ENCODE measurements at regions not wholly inside any gene's neighbourhood (a gene's known extent, or its start where the extent isn't known, plus 50 kb on each side); places are given as distances from the start of the nearest gene placed in this dataset.

- DNase-seq (ENCODE audit: low read depth in 2 of 2) = no peak
Measured at GRCh38 chr16:51035711-51036110, 115.4 kb downstream of the SALL1 start.

- DNase-seq (ENCODE audit: low read depth in 2 of 2) = no peak
Measured at GRCh38 chr16:51035110-51035498, 116.0 kb downstream of the SALL1 start.

GRCh38 chr16:51034481-51035109, 116.5 kb downstream of the SALL1 start:
- no peak for DNase-seq (ENCODE audit: low read depth in 2 of 2)

DNA sequence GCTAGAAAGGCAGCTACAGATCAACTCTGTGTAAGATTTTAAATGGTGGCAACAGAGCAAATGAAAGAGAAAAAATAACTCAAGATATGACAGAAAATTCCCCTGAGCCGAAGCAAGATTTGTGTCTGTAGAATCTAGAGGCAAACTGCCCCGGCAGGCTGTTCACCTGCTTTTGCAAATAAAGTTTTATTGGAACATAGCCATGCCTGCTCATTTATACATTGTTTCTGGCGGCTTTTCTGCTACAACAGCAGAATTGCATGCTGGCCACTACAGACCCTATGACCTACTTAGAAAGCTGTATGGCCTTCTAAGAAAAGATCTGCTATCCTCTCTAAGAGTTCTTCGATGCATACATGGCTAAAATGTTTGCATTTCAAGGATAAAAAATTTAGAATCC, 119.5 kb downstream of the SALL1 start:
- DNase-seq (ENCODE audit: low read depth in 2 of 2) = no peak

DNA sequence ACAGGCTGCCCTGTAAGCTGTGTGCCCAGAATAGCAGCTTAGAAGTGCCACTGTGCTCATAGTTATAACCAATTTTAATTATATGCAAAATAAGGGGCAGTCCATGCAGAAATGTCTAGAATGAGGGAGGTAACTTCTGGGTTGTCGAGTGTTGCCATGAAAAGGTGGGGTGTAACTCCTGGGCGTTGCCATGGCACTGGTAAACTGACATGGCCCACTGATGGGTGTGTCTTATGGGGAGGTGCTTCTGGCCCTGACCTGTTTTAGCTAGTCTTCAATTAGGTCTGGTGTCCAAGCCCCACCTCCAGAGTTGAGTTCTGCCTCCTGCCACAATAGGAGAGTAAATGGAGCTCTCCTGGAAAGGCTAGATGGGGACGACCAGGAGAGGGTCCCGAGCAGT, 120.6 kb downstream of the SALL1 start:
- DNase-seq (ENCODE audit: low read depth in 2 of 2) = no peak

DNA sequence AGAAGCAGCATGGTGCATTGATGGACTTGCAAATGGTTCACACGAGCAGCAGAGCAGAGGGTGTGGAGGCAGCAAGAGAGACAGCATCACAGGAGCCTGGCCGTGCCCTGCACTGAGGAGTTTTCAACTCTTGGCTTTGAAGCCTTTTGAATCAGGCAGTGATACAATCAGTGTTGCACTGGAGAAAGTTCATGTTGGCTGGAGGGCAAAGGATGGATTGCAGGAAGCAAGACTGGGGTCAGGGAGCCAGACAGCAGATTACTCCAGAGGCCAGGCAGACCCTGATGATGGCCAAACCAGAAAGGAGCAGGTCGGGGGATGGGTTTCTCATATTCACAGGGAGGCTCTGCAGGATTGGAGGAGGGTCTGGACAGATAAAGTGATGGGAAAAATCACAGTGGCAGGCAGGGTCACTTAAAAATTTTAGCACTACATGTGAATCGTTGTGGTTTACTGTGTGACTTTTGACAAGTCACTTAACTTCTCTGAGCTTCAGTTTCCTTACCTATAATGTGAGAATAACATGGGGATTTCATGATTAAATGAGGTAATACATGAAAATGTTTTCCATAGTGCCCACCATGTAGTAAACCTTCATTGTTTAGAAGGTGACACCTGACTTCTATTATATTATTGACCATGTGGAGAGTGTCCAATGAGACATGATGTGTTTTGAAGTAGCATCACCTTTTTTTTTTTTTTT, 125.3 kb downstream of the SALL1 start:
- no peak for DNase-seq (ENCODE audit: low read depth in 2 of 2)

DNA sequence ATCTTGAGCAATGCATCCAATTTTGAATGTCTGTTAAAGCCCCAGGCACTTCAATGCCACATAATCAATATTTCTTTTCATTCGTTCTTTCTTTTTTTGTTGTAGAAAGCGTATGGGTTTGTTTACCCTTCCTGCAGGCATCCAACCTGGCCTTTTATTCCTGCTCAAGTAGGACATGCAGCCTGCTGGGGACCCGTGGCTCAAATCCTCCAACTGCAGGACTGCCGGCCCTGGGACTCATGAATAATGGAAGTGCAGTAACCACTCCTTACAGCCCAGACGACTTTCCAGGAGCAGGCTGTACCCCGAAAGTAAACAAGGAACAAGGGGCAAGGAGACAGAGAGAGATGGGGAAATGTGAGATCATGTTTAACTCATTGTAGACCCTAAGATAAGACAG, 126.4 kb downstream of the SALL1 start:
- no peak for DNase-seq (ENCODE audit: low read depth in 2 of 2)

GRCh38 chr16:51022955-51023354, 128.1 kb downstream of the SALL1 start:
- DNase-seq (ENCODE audit: low read depth in 2 of 2) = no peak

GRCh38 chr16:51019617-51020016, 131.5 kb downstream of the SALL1 start:
- no peak for DNase-seq (ENCODE audit: low read depth in 2 of 2)

DNA sequence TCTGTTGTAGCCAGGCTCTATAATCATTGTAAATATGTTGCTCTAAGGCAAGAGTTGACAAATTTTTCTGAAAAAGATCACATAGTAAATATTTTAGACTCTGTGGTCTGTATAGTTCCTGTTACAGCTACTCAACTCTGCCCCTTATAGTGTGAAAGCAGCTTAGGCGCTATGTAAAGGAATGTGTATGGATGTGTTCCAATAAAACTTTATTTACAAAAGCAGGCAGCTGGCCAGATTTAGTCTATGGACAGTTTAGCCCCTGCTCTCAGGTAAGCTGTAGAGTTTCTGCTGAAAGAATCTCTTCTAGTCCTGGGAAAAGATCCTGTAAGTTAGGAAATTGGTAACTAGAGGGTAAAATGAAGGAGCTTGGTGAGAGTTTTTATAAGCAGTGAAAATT, 133.1 kb downstream of the SALL1 start:
- DNase-seq (ENCODE audit: low read depth in 2 of 2) = no peak

DNA sequence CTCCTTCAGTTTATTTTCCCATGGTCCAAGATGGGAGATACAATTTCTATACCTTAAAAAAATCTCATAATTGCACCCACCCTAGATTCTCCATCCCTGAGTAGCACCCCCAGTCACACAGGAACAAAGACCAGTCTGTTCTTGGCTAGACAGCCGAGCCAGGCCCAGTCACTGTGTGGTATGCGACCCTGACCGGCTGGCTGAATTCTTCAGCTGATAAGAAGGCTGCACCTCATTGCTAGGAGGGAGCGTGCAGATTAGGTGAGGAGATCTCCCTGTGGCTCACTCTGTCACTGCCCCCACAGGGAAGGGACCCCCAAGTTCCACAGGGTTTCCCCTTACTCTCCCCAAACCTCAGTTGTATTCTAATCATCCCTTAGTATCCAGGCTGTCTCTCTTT, 138.7 kb downstream of the SALL1 start:
- no peak for DNase-seq (ENCODE audit: low read depth in 2 of 2)

DNA sequence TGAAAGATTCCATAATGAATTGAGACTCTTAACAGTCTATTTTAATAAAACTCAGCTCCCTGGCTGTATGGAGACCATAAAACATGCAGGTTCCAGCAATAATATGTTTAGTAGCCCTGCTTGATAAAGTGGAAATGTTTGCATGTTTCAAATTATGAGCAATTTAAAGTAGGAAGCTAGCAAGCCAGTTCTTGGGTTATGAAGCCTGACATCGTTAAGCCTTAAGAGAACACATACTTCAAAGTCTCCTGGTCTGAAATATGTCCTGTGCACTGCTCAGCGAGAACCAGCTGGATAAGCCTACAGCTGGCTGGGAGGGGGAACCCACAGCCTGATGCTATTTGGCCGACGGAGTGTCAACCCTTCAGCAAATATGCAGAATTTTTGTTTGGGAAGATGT, 140.3 kb downstream of the SALL1 start:
- no peak for DNase-seq (ENCODE audit: low read depth in 2 of 2)

- no peak for DNase-seq (ENCODE audit: low read depth in 2 of 2)
Measured at GRCh38 chr16:51009813-51010212, 141.3 kb downstream of the SALL1 start.

GRCh38 chr16:51009359-51009758, 141.7 kb downstream of the SALL1 start:
- DNase-seq (ENCODE audit: low read depth in 2 of 2) = no peak

- DNase-seq (ENCODE audit: low read depth in 2 of 2) = no peak
Measured at GRCh38 chr16:51008607-51009006, 142.5 kb downstream of the SALL1 start.

DNA sequence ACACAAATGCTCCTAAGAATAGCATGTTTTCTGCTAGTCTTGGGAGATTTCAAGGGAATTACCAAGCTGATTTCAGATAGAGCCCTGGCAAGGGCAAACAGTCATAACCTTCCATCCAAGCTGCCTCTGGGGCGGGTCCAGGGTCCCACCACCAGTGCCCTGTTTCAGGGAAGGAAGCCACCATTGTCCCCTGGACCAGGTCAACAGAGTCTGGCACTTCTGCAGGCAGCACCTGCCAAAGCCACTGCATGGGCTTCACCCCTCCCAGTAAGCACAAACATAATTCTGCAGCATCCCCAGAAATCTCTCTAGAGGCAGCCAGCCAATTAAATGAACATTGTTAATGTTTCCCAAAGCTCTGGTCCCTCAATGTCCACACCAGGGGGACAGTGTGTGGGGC, 143.0 kb downstream of the SALL1 start:
- DNase-seq (ENCODE audit: low read depth in 2 of 2) = no peak

GRCh38 chr16:51003850-51004566, 147.1 kb downstream of the SALL1 start:
- DNase-seq (ENCODE audit: low read depth in 2 of 2) = no peak

DNA sequence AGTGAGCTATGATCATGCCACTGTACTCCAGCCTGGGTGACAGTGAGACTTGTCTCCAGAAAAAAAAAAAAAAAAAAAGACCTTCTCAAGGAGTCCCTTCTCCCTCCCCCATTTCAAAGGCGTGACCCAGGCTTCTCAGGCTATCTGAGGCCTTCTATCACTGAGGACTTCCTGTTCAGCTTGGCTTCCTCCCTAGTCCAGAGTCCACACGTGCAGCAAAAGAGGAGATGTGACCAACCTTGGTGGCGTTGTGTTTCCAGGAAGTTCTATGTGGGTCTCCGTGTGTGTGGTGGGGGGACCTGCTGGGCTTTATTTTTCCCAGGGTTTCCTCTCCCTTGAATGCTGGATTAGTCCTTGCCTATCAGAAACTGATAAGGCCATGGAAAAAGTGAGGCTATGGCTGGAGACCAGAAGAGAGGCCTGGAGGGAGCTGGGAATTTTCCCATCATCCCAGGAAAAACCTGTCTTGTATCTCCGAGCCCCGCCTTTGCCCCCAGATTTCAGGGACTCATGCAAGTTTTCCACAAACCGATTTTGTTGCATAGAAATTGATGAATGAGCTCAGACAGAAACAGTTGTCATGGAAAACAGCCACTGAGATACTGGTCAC, 148.1 kb downstream of the SALL1 start:
- no peak for DNase-seq (ENCODE audit: low read depth in 2 of 2)

DNA sequence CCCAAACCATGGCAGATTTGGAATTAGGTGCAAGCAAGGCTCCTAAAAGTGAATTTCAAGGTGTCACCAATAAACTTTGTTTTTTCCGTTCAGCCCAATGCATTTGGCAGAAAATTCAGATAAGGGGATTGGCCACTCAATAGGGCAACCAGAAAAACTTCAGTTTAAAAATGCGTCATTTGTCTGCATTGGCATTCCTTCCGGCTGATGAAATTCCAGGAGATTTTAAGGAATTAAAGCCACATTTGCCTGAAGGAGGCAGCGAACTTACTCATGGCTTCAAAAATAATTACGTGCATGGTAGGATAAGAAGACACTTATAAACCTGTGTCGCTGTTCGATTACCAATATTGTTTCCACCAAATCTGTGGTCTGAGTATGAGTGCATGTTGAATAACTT, 151.9 kb downstream of the SALL1 start:
- DNase-seq (ENCODE audit: low read depth in 2 of 2) = no peak

GRCh38 chr16:50998411-50998810, 152.7 kb downstream of the SALL1 start:
- no peak for DNase-seq (ENCODE audit: low read depth in 2 of 2)

GRCh38 chr16:50997679-50998078, 153.4 kb downstream of the SALL1 start:
- no peak for DNase-seq (ENCODE audit: low read depth in 2 of 2)

DNA sequence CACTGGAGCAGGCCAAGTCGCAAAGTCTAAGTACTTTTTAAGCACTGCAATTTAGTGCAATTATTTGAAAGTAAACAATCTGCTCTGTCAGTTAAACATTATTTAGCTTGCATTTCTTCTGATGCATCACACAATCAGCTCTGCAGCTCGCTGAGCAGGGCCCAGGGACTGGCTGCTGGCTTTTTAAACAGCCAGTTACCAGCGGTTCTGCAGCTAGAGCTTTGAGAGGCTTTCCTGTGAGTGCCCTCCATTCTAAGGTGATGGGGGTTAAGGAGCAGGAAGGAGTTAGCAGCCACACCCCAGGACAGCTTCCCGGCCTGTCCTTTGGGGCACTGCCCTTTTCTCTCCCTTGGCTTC, 154.3 kb downstream of the SALL1 start:
- no peak for DNase-seq (ENCODE audit: low read depth in 2 of 2)
